Right ventricle myocardium superior (tissue), 1 donor: ENCODE measurements at regions not wholly inside any gene's neighbourhood (a gene's known extent, or its start where the extent isn't known, plus 50 kb on each side); places are given as distances from the start of the nearest gene placed in this dataset.
A peak's percentile ranks its signal among the peaks of the same experiment; 100 is the strongest.

Source experiments
- ATAC-seq: fragments of 200-7000 bp; cut with Tn5 transposase; one replicate; pipeline ENCODE4 v1.9.1; 2020; ENCODE audit warnings: mild to moderate bottlenecking; ENCODE audit not compliant: poor library complexity
- DNase-seq: peaks from one replicate; pipeline ENCODE4 v3.0.0-alpha.2; 2020
- intact Hi-C: fragments of 100-400 bp; cut with DNase I; formaldehyde crosslinking; loops from one replicate; pipeline ENCODE4 v1.11.2; 2022
- donor health status: DM: no; HTN: yes; CAD: no; lungs with severe emphysema.

GRCh38 chr2:65638443-65638842 is 206.0 kb upstream of the SPRED2 start:
- intact Hi-C loops = no loop called here

GRCh38 chr2:65636813-65637483 is 204.5 kb upstream of the SPRED2 start:
- no peak for DNase-seq
- intact Hi-C loops = no loop called here
- no peak for ATAC-seq

More at GRCh38 chr2:65638443-65638842, 206.0 kb upstream of the SPRED2 start:
- ATAC-seq (no peak), DNase-seq (no peak)

- no peak for ATAC-seq
- intact Hi-C loops = no loop called here
- DNase-seq = no peak
Measured at GRCh38 chr2:65636024-65636423, 203.6 kb upstream of the SPRED2 start.

GRCh38 chr2:65634304-65634703 is 201.9 kb upstream of the SPRED2 start:
- ATAC-seq (no peak), DNase-seq (no peak)
- intact Hi-C loops = no loop called here

GRCh38 chr2:65630643-65631042 is 198.2 kb upstream of the SPRED2 start:
- DNase-seq (no peak), ATAC-seq (no peak)
- intact Hi-C loops = no loop called here

- DNase-seq = no peak
- intact Hi-C loops = no loop called here
- no peak for ATAC-seq
Measured at GRCh38 chr2:65628156-65628555, 195.8 kb upstream of the SPRED2 start.

GRCh38 chr2:65626831-65627230 is 194.4 kb upstream of the SPRED2 start:
- DNase-seq (no peak), ATAC-seq (no peak)
- intact Hi-C loops = no loop called here

GRCh38 chr2:65625982-65626381 is 193.6 kb upstream of the SPRED2 start:
- ATAC-seq = no peak
- intact Hi-C loops = no loop called here

GRCh38 chr2:65622951-65623535 is 190.6 kb upstream of the SPRED2 start:
- DNase-seq (no peak), ATAC-seq (no peak)
- intact Hi-C loops = no loop called here

More at GRCh38 chr2:65625982-65626381, 193.6 kb upstream of the SPRED2 start:
- DNase-seq = no peak

- no peak for DNase-seq
- intact Hi-C loops = no loop called here
- ATAC-seq = no peak
Measured at GRCh38 chr2:65622499-65622898, 190.1 kb upstream of the SPRED2 start.

- DNase-seq = no peak
- ATAC-seq = no peak
Measured at GRCh38 chr2:65620524-65620923, 188.1 kb upstream of the SPRED2 start.

GRCh38 chr2:65620026-65620425 is 187.6 kb upstream of the SPRED2 start:
- DNase-seq (no peak), ATAC-seq (no peak)
- intact Hi-C loops = no loop called here

More at GRCh38 chr2:65620524-65620923, 188.1 kb upstream of the SPRED2 start:
- intact Hi-C loops = no loop called here

GRCh38 chr2:65615602-65616001 is 183.2 kb upstream of the SPRED2 start:
- ATAC-seq = no peak
- intact Hi-C loops = no loop called here
- DNase-seq = no peak

GRCh38 chr2:65613968-65614555 is 181.7 kb upstream of the SPRED2 start:
- no peak for DNase-seq

GRCh38 chr2:65611488-65611887 is 179.1 kb upstream of the SPRED2 start:
- DNase-seq (no peak), ATAC-seq (peak; percentile 60)
- intact Hi-C loops = no loop called here

More at GRCh38 chr2:65613968-65614555, 181.7 kb upstream of the SPRED2 start:
- ATAC-seq = no peak
- intact Hi-C loops = no loop called here

- DNase-seq (no peak), ATAC-seq (no peak)
- intact Hi-C loops = no loop called here
Measured at GRCh38 chr2:65608916-65609315, 176.5 kb upstream of the SPRED2 start.

- intact Hi-C loops = no loop called here
- no peak for DNase-seq
- ATAC-seq = no peak
Measured at GRCh38 chr2:65608466-65608865, 176.1 kb upstream of the SPRED2 start.

GRCh38 chr2:65607662-65608305 is 175.4 kb upstream of the SPRED2 start:
- ATAC-seq (no peak), DNase-seq (no peak)
- intact Hi-C loops = no loop called here

- intact Hi-C loops = no loop called here
- ATAC-seq = no peak
- DNase-seq = no peak
Measured at GRCh38 chr2:65605743-65606058, 173.3 kb upstream of the SPRED2 start.
